ENCODE measurements at regions not wholly inside any gene's neighbourhood (a gene's known extent, or its start where the extent isn't known, plus 50 kb on each side); places are given as distances from the start of the nearest gene placed in this dataset.

DNA sequence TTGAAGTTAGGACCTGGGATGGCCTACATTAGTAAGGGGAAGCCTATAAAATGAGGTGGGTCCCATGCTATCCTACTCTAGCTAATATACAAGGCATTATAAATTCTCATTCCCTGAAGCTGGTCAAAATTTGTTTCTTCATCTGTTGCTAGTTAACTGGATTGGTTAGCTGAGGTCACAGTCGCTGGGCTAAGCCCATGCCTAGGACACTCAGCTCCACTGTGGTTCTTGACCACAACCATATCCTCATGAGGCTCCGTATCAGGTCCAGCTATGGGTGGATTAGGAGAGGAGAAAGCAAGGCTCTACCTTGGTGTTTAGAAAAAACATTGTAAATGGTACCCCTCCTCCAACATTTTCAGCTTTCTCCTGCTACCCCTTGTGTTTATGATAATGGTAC lies 52.8 kb upstream of the RAI14 start:
- no peak for DNase-seq

DNA sequence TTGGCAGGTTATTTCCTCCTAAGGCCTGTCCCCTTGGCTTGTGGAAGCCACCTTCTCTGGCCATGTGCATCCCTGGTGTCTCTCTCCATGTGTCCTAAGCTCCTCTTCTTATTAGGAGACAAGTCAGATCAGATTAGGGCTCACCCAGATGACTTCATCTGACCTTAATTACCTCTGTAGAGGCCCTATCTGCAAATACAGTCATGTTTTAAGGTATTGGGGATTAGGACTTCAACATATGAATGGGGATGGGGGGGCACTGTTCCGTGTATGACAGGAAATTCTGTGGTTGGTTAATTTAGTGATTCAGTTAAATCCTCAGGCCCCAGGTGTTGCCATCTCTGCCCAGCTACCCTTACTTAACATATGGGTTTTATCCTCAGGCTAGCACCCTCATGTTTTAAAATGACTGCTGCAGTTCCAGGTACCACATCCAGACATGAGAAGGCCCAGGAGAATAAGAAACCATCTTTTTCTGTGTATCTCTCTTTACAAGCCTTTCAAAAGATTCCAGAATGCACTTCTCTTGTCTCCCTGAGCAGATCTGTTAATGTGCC lies 51.9 kb upstream of the RAI14 start:
- DNase-seq = no peak

DNA sequence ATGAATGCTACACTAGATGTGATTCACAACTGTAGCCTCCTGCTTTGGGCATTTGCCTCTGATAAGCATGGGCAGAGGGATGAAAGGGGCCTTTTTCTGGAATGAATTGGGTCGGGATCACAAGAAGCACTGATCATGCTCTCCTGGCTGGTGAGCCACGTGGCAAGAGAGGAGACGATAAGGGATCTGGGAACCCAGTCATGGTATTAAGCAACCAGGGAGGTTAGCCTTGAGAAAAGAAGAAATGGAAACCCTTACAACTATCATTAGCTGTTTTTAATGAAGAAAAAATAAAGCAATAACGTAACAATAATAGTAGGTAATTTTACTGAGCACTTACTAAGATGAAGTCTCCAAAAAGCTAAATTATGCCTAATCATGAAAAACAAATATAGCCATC lies 50.0 kb upstream of the RAI14 start:
- no peak for DNase-seq
